Keratinocyte (primary cell): ENCODE measurements at regions not wholly inside any gene's neighbourhood (a gene's known extent, or its start where the extent isn't known, plus 50 kb on each side); places are given as distances from the start of the nearest gene placed in this dataset.

Source experiments
- DNase-seq: peaks from one replicate; pipeline ENCODE4 v3.0.0-alpha.2; 2011; ENCODE audit warnings: low read depth, missing footprints, low spot score
- FAIRE-seq: peaks from 2 replicates; lab custom pipeline; 2011; peaks lifted over from hg19 to GRCh38; lab: Jason Lieb, UNC
- H2AFZ ChIP-seq: 2 replicates; pipeline ENCODE4 v1.6.0; 2012; ENCODE audit warnings: low read length, control low read depth, inconsistent platforms; ENCODE audit not compliant: control insufficient read depth
- H3K27ac ChIP-seq: 2 replicates; pipeline ENCODE4 v1.5.1; 2011; ENCODE audit warnings: low read length; ENCODE audit not compliant: control insufficient read depth, insufficient read depth
- H3K27me3 ChIP-seq: 3 replicates; pipeline ENCODE4 v1.6.0; 2011; ENCODE audit warnings: low read length; ENCODE audit not compliant: control insufficient read depth, insufficient read depth; ENCODE audit errors: extremely low read depth
- H3K36me3 ChIP-seq, 2 experiments: 2 replicates in 1 of 2; 3 replicates in 1 of 2; pipeline ENCODE4 v1.5.1; 2011; ENCODE audit warnings: low read length in 2 of 2, mild to moderate bottlenecking in 1 of 2; ENCODE audit not compliant: control insufficient read depth in 2 of 2, insufficient read depth in 2 of 2; ENCODE audit errors: extremely low read depth in 1 of 2
- H3K4me1 ChIP-seq: 3 replicates; pipeline ENCODE4 v1.5.1; 2011; ENCODE audit warnings: low read length; ENCODE audit not compliant: control insufficient read depth, insufficient read depth; ENCODE audit errors: extremely low read depth
- H3K4me2 ChIP-seq: 3 replicates; pipeline ENCODE4 v1.6.0; 2011; ENCODE audit warnings: low read depth, low read length; ENCODE audit not compliant: control insufficient read depth, insufficient read depth; ENCODE audit errors: extremely low read depth
- H3K4me3 ChIP-seq, 3 experiments: fragments of 200-600 bp in 1 of 3; sonication (generic) in 1 of 3; 2 replicates in 2 of 3; 3 replicates in 1 of 3; pipeline ENCODE4 v1.5.1; 2011 to 2016; ENCODE audit warnings: low read length in 3 of 3, mild to moderate bottlenecking in 3 of 3, control low read depth in 2 of 3, inconsistent platforms in 1 of 3, low read depth in 1 of 3, mixed read lengths in 1 of 3, mixed run types in 1 of 3, moderate library complexity in 1 of 3; ENCODE audit not compliant: control insufficient read depth in 2 of 3, insufficient read depth in 2 of 3; ENCODE audit errors: extremely low read depth in 1 of 3
- H3K79me2 ChIP-seq: 2 replicates; pipeline ENCODE4 v1.6.0; 2012; ENCODE audit warnings: low read length; ENCODE audit not compliant: control insufficient read depth, insufficient read depth
- H3K9ac ChIP-seq: 3 replicates; pipeline ENCODE4 v1.6.0; 2011; ENCODE audit warnings: low read length; ENCODE audit not compliant: control insufficient read depth, insufficient read depth; ENCODE audit errors: extremely low read depth
- H3K9me1 ChIP-seq: 3 replicates; pipeline ENCODE4 v1.6.0; 2011; ENCODE audit warnings: low read length; ENCODE audit not compliant: control insufficient read depth, insufficient read depth; ENCODE audit errors: extremely low read depth
- H3K9me3 ChIP-seq: 2 replicates; pipeline ENCODE4 v1.5.1; 2012; ENCODE audit warnings: low read depth, low read length; ENCODE audit not compliant: control insufficient read depth
- H4K20me1 ChIP-seq: 3 replicates; pipeline ENCODE4 v1.6.0; 2011; ENCODE audit warnings: low read length; ENCODE audit not compliant: control insufficient read depth, insufficient read depth; ENCODE audit errors: extremely low read depth
- EZH2 ChIP-seq: IDR thresholded peaks from one replicate; pipeline ENCODE4 v1.6.1; 2012; ENCODE audit warnings: inconsistent platforms, mild to moderate bottlenecking, low read length, moderate library complexity
- dilution Hi-C: fragments of 300-500 bp; cut with MboI; formaldehyde crosslinking; loops from one replicate; pipeline ENCODE4 v1.7.0; 2020; ENCODE audit warnings: low sequenced_read_pairs; ENCODE audit not compliant: extremely low pct_ligation_motif_present
- TF ChIP-seq, protein P1 (sequence below), 3 experiments: IDR thresholded peaks in 1 of 3; conservative IDR thresholded peaks in 1 of 3; optimal IDR thresholded peaks in 1 of 3; 2 replicates in 2 of 3; 3 replicates in 1 of 3; pipeline versions ENCODE3 to v1.5.1; 2011; ENCODE audit warnings: low read length in 3 of 3, mild to moderate bottlenecking in 3 of 3, moderate library complexity in 2 of 3, control low read depth in 1 of 3, inconsistent platforms in 1 of 3; ENCODE audit not compliant: insufficient read depth in 2 of 3; ENCODE audit errors: extremely low read depth in 1 of 3

DNA sequence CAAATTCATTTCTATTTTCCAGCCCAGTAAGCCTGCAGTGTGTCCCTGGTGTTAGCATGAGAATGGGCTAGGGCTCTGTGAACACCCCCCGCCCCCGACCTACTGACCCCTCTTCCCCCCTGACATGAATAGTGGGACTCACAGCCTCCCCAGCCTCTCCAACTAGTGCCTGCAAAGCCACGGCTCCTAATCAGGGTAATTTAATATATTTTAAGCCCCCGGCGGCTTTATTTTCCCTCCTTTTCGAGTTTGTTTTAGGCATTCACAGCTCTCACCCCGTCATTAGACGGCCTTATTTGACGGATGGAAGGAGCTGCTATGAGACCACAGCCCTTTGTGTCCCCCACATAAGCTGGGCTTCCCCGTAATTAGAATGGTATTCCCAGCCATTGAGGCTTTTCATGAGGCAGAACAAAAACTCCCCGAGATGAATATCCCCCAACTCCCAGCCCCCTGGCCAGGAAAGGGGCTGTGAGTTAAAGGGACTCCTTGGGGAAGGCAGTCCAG, 78.3 kb upstream of the POLG start:
- H3K9ac ChIP-seq, result no peak overlapping the region
- dilution Hi-C loops, result no loop called here
- H3K9me1 ChIP-seq, result no peaks in the 10 kb centered on the region
- no peak overlapping the region for H3K27ac ChIP-seq
- no peak overlapping the region for H3K4me3 ChIP-seq
- H3K36me3 ChIP-seq, result no peaks in the 10 kb centered on the region
- DNase-seq, result no peak
- H3K9me3 ChIP-seq, result no peaks in the 10 kb centered on the region
- FAIRE-seq, result no peak
- H3K79me2 ChIP-seq, result no peaks in the 10 kb centered on the region
- peaks cover 74% of the 10 kb centered on the region for H3K27me3 ChIP-seq
- peaks cover 28% of the 10 kb centered on the region for H3K4me1 ChIP-seq
- H3K4me2 ChIP-seq, result no peak overlapping the region
- peaks cover 5% of the 10 kb centered on the region for H4K20me1 ChIP-seq
- TF ChIP-seq EZH2, result no peak
- TF ChIP-seq, protein P1, sequence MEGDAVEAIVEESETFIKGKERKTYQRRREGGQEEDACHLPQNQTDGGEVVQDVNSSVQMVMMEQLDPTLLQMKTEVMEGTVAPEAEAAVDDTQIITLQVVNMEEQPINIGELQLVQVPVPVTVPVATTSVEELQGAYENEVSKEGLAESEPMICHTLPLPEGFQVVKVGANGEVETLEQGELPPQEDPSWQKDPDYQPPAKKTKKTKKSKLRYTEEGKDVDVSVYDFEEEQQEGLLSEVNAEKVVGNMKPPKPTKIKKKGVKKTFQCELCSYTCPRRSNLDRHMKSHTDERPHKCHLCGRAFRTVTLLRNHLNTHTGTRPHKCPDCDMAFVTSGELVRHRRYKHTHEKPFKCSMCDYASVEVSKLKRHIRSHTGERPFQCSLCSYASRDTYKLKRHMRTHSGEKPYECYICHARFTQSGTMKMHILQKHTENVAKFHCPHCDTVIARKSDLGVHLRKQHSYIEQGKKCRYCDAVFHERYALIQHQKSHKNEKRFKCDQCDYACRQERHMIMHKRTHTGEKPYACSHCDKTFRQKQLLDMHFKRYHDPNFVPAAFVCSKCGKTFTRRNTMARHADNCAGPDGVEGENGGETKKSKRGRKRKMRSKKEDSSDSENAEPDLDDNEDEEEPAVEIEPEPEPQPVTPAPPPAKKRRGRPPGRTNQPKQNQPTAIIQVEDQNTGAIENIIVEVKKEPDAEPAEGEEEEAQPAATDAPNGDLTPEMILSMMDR (optimal IDR thresholded peaks at IDR 0.05 in 1 of 3, IDR thresholded peaks at IDR 0.05 in 1 of 3, conservative IDR thresholded peaks at IDR 0.05 in 1 of 3; ENCODE audit: extremely low read depth in 1 of 3, insufficient read depth in 2 of 3, low read length in 3 of 3), result no peak
- no peak overlapping the region for H2AFZ ChIP-seq

DNA sequence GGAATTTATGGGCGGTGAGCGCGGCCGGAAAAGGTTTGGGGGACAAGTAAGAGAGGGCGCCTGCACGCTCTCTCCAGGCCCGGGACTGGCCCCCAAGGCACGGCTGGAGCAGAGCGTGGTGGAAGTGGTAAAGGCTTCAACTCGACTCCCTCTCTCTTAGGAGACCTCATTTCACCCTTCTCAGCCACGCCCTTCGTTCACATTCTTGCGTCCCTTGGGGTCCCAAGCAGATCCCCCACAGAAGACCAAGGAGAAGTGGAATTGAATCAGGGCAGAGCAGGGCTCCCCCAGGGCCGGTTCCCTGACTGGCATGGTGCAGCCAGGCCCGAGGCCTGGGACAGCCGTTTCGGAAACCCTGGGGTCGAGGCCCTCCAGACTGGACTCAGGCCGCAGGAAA, 75.4 kb upstream of the POLG start:
- Histone ChIP-seq H3K27me3 (peaks cover 84% of the 10 kb centered on the region), H3K27ac (no peak overlapping the region), H2AFZ (no peak overlapping the region), H3K4me1 (peaks cover 31% of the 10 kb centered on the region), H3K4me3 (no peak overlapping the region), H3K79me2 (no peaks in the 10 kb centered on the region), H4K20me1 (peaks cover 5% of the 10 kb centered on the region), H3K36me3 (no peaks in the 10 kb centered on the region), H3K9me3 (no peaks in the 10 kb centered on the region), H3K4me2 (no peak overlapping the region), H3K9ac (no peak overlapping the region), H3K9me1 (no peaks in the 10 kb centered on the region)
- dilution Hi-C loops, result no loop called here
- FAIRE-seq (no peak), DNase-seq (no peak)
- TF ChIP-seq, protein P1 (optimal IDR thresholded peaks at IDR 0.05 in 1 of 3, IDR thresholded peaks at IDR 0.05 in 1 of 3, conservative IDR thresholded peaks at IDR 0.05 in 1 of 3; ENCODE audit: extremely low read depth in 1 of 3, insufficient read depth in 2 of 3, low read length in 3 of 3), result no peak
- TF ChIP-seq EZH2, result no peak
